ENCODE measurements at regions not wholly inside any gene's neighbourhood (a gene's known extent, or its start where the extent isn't known, plus 50 kb on each side); places are given as distances from the start of the nearest gene placed in this dataset.
"Not testable (repeated sequence)": the region's sequence is repeated elsewhere in the genome, so short reads cannot be mapped to it uniquely, and the experiment has no call there.

DNA sequence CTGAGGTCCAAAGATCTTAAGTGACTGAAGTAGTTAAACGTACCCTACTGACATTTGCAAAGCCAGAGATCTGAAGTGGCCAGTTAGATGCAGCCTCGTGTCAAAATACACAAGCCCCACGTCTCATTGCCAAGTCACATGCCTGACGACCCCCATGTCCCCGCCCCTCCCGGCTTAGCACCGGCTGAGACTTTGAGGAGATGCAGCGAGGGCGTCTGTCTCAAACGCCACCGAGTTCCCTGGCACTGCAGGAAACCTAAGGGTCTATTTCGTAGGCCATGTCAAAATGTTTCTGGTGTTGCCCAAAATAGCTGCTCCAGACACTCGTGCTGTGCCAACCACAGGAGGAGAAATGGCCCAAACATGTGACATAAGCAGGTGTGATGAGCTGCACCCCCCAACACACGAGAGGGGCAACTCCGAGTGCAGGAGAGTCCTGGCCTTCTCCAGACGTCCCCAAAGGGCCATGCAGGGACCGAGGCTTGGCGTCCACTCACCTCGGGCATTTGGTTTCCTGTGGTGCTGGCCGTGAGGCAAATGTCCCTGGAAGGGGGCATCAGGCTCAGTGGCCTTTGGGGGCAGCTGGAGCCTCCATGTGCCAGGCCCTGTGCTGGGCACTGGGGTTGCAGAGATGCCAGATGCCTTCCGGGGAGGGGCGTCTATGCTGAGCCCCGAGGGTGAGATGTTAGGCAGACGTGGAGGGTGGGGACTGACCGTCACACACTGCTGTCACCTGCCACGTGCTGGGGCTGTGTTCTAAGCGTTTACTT, 67.0 kb downstream of the MATN1 start:
- H3K27ac ChIP-seq: no peak overlapping the region
- DNase-seq: no peak
- intact Hi-C loops (cut with DNase I; ENCODE audit: low total_unique reads) (no loop called here), in situ Hi-C loops (cut with MboI; ENCODE audit: low sequenced_read_pairs in 4 of 4) (no loop called here)
- H3K4me3 ChIP-seq: no peak overlapping the region
- TF ChIP-seq POLR2A (IDR thresholded peaks at IDR 0.05) (no peak), CTCF (IDR thresholded peaks at IDR 0.05 in 4 of 5, conservative IDR thresholded peaks at IDR 0.05 in 1 of 5) (no peak)
- H3K36me3 ChIP-seq: no peaks in the 10 kb centered on the region
- no peaks in the 10 kb centered on the region for H3K27me3 ChIP-seq
- no peak for ATAC-seq
- no peaks in the 10 kb centered on the region for H3K9me3 ChIP-seq
- no peaks in the 10 kb centered on the region for H3K4me1 ChIP-seq

GRCh38 chr1:30655672-30656071, 67.7 kb downstream of the MATN1 start:
- no peak overlapping the region for H3K27ac ChIP-seq
- intact Hi-C loops (cut with DNase I; ENCODE audit: low total_unique reads): no loop called here
- TF ChIP-seq POLR2A (IDR thresholded peaks at IDR 0.05): no peak
- no peak for TF ChIP-seq CTCF (IDR thresholded peaks at IDR 0.05 in 4 of 5, conservative IDR thresholded peaks at IDR 0.05 in 1 of 5)
- H3K9me3 ChIP-seq: no peaks in the 10 kb centered on the region
- ATAC-seq (no peak), DNase-seq (no peak)
- no peak overlapping the region for H3K4me3 ChIP-seq
- in situ Hi-C loops (cut with MboI; ENCODE audit: low sequenced_read_pairs in 4 of 4): no loop called here
- peaks cover 0 to 4% (median 0%) of the 10 kb centered on the region in 3 donors for H3K27me3 ChIP-seq
- no peaks in the 10 kb centered on the region for H3K36me3 ChIP-seq
- no peaks in the 10 kb centered on the region for H3K4me1 ChIP-seq

GRCh38 chr1:30654188-30654587, 69.2 kb downstream of the MATN1 start:
- intact Hi-C loops (cut with DNase I; ENCODE audit: low total_unique reads): no loop called here

GRCh38 chr1:30652152-30652841, 71.1 kb downstream of the MATN1 start:
- H3K27me3 ChIP-seq: peaks cover 0 to 9% (median 8%) of the 10 kb centered on the region in 3 donors
- no peaks in the 10 kb centered on the region for H3K9me3 ChIP-seq
- intact Hi-C loops (cut with DNase I; ENCODE audit: low total_unique reads): no loop called here
- H3K27ac ChIP-seq: no peak overlapping the region
- H3K4me3 ChIP-seq: no peak overlapping the region
- no peaks in the 10 kb centered on the region for H3K4me1 ChIP-seq
- TF ChIP-seq CTCF (IDR thresholded peaks at IDR 0.05 in 4 of 5, conservative IDR thresholded peaks at IDR 0.05 in 1 of 5) (no peak), POLR2A (IDR thresholded peaks at IDR 0.05) (no peak)
- no peaks in the 10 kb centered on the region for H3K36me3 ChIP-seq
- DNase-seq (no peak), ATAC-seq (no peak)
- in situ Hi-C loops (cut with MboI; ENCODE audit: low sequenced_read_pairs in 4 of 4): no loop called here

More at GRCh38 chr1:30654188-30654587, 69.2 kb downstream of the MATN1 start:
- no peak for DNase-seq
- H3K4me1 ChIP-seq: no peaks in the 10 kb centered on the region
- in situ Hi-C loops (cut with MboI; ENCODE audit: low sequenced_read_pairs in 4 of 4): no loop called here
- no peak for ATAC-seq
- H3K36me3 ChIP-seq: no peaks in the 10 kb centered on the region
- peaks cover 0 to 9% (median 5%) of the 10 kb centered on the region in 3 donors for H3K27me3 ChIP-seq
- H3K27ac ChIP-seq: no peak overlapping the region
- no peak overlapping the region for H3K4me3 ChIP-seq
- TF ChIP-seq POLR2A (IDR thresholded peaks at IDR 0.05) (no peak), CTCF (IDR thresholded peaks at IDR 0.05 in 4 of 5, conservative IDR thresholded peaks at IDR 0.05 in 1 of 5) (no peak)
- H3K9me3 ChIP-seq: no peaks in the 10 kb centered on the region

DNA sequence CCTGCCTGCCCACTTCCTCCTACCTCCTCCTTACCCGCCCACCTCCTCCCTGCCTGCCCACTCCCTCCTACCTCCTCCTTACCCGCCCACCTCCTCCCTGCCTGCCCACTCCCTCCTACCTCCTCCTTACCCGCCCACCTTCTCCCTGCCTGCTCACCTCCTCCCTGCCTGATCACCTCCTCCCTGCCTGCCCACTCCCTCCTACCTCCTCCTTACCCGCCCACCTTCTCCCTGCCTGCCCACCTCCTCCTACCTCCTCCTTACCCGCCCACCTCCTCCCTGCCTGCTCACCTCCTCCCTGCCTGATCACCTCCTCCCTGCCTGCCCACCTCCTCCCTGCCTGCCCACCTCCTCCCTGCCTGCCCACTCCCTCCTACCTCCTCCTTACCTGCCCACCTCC, 72.0 kb downstream of the MATN1 start:
- DNase-seq; intact Hi-C loops (cut with DNase I; ENCODE audit: low total_unique reads); H3K27ac ChIP-seq; H3K36me3 ChIP-seq; ATAC-seq; H3K4me1 ChIP-seq; H3K9me3 ChIP-seq; in situ Hi-C loops (cut with MboI; ENCODE audit: low sequenced_read_pairs in 4 of 4); H3K4me3 ChIP-seq; H3K27me3 ChIP-seq: not testable (repeated sequence)

Measured in gastrocnemius medialis (tissue), 4 donors.